Neural crest cell (in vitro differentiated cells): ENCODE measurements at regions not wholly inside any gene's neighbourhood (a gene's known extent, or its start where the extent isn't known, plus 50 kb on each side); places are given as distances from the start of the nearest gene placed in this dataset.

ENCODE experiments used
- DNase-seq: peaks from one replicate; pipeline ENCODE4 v3.0.0; 2021; ENCODE audit warnings: low read depth, mixed read lengths, low spot score
- H3K27ac Mint-ChIP-seq: one replicate; pipeline ENCODE4 v1.8.0; 2021; ENCODE audit warnings: mild to moderate bottlenecking, mixed read lengths; ENCODE audit not compliant: unreplicated experiment
- H3K27me3 Mint-ChIP-seq: 2 replicates; pipeline ENCODE4 v1.8.0; 2021; ENCODE audit warnings: low read depth, mild to moderate bottlenecking, mixed read lengths
- H3K36me3 Mint-ChIP-seq: 2 replicates; pipeline ENCODE4 v1.8.0; 2021; ENCODE audit warnings: low read depth, mild to moderate bottlenecking, mixed read lengths
- H3K4me1 Mint-ChIP-seq: 2 replicates; pipeline ENCODE4 v1.8.0; 2021; ENCODE audit warnings: mixed read lengths
- H3K4me3 Mint-ChIP-seq: one replicate; pipeline ENCODE4 v1.8.0; 2021; ENCODE audit warnings: mild to moderate bottlenecking, mixed read lengths
- H3K9me3 Mint-ChIP-seq: 2 replicates; pipeline ENCODE4 v1.8.0; 2021; ENCODE audit warnings: mixed read lengths
- TF ChIP-seq, protein P1 (sequence below): fragments of 200-600 bp; sonication (generic); conservative IDR thresholded peaks from 2 replicates; pipeline ENCODE4 v1.5.0; 2021; ENCODE audit warnings: antibody characterized with exemption, mild to moderate bottlenecking

DNA sequence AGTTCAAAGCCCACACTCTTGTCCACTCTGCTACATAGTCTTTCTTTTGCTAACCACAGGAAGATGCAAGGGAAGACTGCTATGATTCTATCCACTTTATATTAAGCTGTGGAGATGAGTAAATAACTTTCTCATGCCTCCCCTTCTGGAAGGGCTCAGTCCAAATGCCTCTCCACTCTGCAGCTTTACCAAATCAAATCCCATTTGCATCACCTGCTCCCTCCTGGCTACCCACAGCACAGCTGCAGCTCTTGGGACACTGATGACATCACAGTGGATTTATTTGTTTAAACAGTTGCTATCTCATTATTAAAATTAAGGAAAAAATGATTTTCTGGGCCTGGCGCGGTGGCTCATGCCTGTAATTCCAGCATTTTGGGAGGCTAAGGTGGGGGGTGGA lies 1544.9 kb upstream of the WWC1 start:
- Mint-ChIP-seq H3K9me3 (peaks cover 3% of the 10 kb centered on the region), H3K27ac (no peak overlapping the region), H3K4me1 (no peaks in the 10 kb centered on the region), H3K36me3 (no peaks in the 10 kb centered on the region), H3K27me3 (peaks cover 3% of the 10 kb centered on the region), H3K4me3 (no peak overlapping the region)
- TF ChIP-seq, protein P1, sequence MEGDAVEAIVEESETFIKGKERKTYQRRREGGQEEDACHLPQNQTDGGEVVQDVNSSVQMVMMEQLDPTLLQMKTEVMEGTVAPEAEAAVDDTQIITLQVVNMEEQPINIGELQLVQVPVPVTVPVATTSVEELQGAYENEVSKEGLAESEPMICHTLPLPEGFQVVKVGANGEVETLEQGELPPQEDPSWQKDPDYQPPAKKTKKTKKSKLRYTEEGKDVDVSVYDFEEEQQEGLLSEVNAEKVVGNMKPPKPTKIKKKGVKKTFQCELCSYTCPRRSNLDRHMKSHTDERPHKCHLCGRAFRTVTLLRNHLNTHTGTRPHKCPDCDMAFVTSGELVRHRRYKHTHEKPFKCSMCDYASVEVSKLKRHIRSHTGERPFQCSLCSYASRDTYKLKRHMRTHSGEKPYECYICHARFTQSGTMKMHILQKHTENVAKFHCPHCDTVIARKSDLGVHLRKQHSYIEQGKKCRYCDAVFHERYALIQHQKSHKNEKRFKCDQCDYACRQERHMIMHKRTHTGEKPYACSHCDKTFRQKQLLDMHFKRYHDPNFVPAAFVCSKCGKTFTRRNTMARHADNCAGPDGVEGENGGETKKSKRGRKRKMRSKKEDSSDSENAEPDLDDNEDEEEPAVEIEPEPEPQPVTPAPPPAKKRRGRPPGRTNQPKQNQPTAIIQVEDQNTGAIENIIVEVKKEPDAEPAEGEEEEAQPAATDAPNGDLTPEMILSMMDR, result no peak
- no peak for DNase-seq

DNA sequence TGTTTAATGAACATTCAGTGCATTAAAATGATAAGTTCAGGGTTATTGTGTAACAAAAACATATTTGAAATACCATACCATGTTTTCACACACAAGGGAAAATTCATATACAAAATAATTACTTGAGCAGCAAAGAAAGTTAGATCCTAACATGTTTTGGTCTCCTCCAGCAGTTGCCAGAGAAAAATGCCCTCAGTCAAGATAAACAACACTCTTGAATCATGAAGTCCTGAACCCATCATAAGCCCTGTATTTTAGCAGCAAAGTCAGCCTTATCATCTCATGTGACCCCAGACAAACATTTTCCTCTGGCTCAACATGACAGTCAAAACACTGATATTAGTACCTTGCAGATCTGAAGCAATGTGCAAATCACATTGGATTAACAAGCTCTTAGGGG lies 1541.1 kb upstream of the WWC1 start:
- Mint-ChIP-seq H3K27me3 (no peaks in the 10 kb centered on the region), H3K4me1 (no peaks in the 10 kb centered on the region), H3K36me3 (no peaks in the 10 kb centered on the region), H3K9me3 (peaks cover 2% of the 10 kb centered on the region), H3K4me3 (no peak overlapping the region), H3K27ac (no peak overlapping the region)
- DNase-seq, result no peak
- TF ChIP-seq, protein P1, result no peak

DNA sequence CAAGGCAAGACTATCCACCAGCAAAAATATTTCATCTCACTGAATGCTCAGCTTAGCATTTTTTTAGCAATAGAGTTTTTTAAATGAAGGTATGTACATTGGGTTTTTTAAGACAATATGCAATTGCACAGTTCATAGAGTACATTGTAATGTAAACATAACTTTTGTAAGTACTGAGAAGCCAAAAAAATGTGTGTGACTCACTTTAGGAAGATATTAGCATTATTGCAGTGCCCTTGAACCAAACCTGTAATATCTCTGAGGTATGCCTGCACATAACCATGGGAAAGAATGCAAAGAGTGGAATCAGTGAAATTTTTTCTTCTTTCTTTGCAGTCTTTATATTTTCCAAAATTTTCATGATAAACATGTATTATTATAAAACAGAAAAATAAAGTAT lies 1533.3 kb upstream of the WWC1 start:
- Mint-ChIP-seq H3K27ac (no peak overlapping the region), H3K4me1 (no peaks in the 10 kb centered on the region), H3K9me3 (peaks cover 6% of the 10 kb centered on the region), H3K27me3 (no peaks in the 10 kb centered on the region), H3K4me3 (no peak overlapping the region), H3K36me3 (no peaks in the 10 kb centered on the region)
- DNase-seq, result no peak
- TF ChIP-seq, protein P1, result no peak

DNA sequence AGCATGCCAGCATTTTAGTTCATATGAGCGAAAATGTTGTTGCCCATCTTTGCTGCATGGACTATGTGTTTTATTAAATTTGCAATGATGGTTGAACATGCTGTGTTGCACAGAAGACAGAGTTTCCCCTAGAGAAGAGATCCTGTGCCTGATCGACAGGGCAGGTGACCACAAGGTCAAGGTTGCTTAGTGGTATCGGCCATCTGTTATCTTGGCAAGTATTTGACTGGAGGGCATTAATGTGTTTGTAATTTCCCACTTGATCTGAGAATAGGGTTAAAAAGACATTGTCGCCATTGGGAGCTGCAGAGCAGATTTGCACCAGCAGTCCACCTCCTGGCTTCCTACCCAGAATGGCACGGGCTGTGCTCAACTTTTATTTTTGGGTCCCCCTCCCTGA lies 1523.6 kb upstream of the WWC1 start:
- TF ChIP-seq, protein P1, result no peak
- Mint-ChIP-seq H3K4me3 (no peak overlapping the region), H3K36me3 (no peaks in the 10 kb centered on the region), H3K27me3 (no peaks in the 10 kb centered on the region), H3K9me3 (peaks cover 5% of the 10 kb centered on the region), H3K27ac (no peak overlapping the region), H3K4me1 (no peaks in the 10 kb centered on the region)
- DNase-seq, result no peak

DNA sequence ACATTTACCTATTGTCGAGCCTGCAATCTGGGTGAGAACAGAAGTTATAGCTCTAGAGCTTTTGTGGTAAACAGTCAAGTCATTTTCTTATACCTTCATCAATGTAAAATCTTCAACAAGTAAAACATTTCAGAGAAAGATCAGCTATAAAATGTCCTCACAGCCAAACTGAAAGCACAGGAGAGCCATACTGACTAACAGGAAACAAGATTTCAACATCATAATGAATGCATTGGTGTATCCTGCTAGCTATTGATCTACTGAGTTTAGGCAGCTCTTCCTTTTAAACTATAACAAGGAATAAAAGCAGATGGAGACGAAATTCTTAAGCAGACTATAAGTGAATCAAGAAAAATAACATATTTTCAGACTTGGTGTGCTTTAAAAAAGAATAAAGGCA lies 1522.9 kb upstream of the WWC1 start:
- H3K27me3 Mint-ChIP-seq, result no peaks in the 10 kb centered on the region
- TF ChIP-seq, protein P1, result no peak
- DNase-seq, result no peak
- H3K9me3 Mint-ChIP-seq, result peaks cover 5% of the 10 kb centered on the region
- H3K36me3 Mint-ChIP-seq, result no peaks in the 10 kb centered on the region
- no peak overlapping the region for H3K27ac Mint-ChIP-seq
- no peak overlapping the region for H3K4me3 Mint-ChIP-seq
- H3K4me1 Mint-ChIP-seq, result no peaks in the 10 kb centered on the region

DNA sequence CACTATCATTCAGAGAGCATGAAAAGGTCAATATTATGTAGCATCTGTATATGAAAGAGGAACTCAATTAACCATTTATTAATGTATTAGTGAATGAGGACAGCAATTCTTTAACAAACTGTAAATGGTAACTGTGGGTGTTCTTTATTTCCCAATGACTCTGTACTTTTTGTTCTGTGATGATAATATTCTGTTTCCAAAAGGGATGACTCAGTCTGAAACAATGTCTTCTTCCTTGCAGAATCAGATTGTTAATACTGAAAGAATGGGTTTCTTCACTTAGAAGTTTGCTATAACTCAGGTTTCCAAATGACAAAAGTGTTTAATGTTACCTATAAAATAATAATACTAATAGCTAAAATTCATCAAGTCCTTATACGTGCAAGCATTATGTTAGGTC lies 1518.7 kb upstream of the WWC1 start:
- no peak overlapping the region for H3K27ac Mint-ChIP-seq
- TF ChIP-seq, protein P1, result no peak
- no peaks in the 10 kb centered on the region for H3K36me3 Mint-ChIP-seq
- no peaks in the 10 kb centered on the region for H3K27me3 Mint-ChIP-seq
- peaks cover 5% of the 10 kb centered on the region for H3K9me3 Mint-ChIP-seq
- H3K4me1 Mint-ChIP-seq, result no peaks in the 10 kb centered on the region
- DNase-seq, result no peak
- no peak overlapping the region for H3K4me3 Mint-ChIP-seq
